Cardiac septum (tissue), 1 donor: ENCODE measurements at regions not wholly inside any gene's neighbourhood (a gene's known extent, or its start where the extent isn't known, plus 50 kb on each side); places are given as distances from the start of the nearest gene placed in this dataset.

Experiments
- DNase-seq: peaks from one replicate; pipeline ENCODE4 v3.0.0-alpha.2; 2020; ENCODE audit warnings: low spot score
- intact Hi-C: fragments of 100-400 bp; cut with DNase I; formaldehyde crosslinking; loops from one replicate; pipeline ENCODE4 v1.14.0; 2022
- donor health status: DM: no; HTN: no; CAD: no.

DNA sequence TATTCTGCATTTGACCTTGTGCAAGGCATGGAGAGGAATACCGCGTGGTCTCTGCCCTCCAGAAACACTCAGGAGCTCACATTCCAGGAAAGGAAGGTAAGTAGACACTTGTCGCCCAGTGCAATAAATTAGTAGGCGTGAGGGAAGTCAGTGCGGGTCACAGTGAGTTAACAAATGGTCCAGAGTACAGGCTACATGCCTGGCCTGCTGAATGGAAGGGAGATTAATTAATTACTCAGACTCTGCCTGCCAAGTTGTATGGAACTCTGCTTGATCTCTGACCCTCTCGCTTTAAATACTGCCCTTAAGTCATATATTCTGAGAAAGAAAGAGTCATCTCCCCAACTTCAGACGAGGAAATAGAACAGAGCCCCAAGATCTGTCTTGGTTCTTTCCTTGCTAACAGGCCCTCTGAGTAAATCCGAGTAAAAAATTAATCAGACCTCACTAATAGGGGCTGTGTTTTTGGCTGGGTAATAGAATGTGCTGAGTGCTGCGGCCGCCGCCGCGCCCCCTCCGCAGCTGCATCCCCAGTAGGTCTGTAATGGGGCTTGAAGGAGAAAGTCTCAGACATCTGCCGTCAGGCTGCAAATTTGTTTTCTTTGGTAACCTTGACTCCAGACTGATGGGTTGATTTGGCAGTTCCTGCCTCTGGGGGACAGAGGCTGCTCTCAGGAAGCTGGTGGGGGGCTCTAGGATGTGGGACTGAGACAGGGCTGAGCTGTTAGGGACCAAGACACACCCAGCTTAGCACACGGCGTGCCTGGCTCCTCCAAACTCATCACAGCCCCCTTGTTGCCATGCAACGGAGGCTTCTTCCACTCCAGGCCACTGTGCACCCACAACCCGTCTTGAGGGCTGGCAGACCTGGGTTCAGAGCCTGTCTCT is 144.4 kb downstream of the NSG2 start:
- DNase-seq, result no peak
- intact Hi-C loops, result no loop called here

GRCh38 chr5:174191076-174191475 is 145.6 kb downstream of the NSG2 start:
- intact Hi-C loops, result no loop called here
- no peak for DNase-seq

DNA sequence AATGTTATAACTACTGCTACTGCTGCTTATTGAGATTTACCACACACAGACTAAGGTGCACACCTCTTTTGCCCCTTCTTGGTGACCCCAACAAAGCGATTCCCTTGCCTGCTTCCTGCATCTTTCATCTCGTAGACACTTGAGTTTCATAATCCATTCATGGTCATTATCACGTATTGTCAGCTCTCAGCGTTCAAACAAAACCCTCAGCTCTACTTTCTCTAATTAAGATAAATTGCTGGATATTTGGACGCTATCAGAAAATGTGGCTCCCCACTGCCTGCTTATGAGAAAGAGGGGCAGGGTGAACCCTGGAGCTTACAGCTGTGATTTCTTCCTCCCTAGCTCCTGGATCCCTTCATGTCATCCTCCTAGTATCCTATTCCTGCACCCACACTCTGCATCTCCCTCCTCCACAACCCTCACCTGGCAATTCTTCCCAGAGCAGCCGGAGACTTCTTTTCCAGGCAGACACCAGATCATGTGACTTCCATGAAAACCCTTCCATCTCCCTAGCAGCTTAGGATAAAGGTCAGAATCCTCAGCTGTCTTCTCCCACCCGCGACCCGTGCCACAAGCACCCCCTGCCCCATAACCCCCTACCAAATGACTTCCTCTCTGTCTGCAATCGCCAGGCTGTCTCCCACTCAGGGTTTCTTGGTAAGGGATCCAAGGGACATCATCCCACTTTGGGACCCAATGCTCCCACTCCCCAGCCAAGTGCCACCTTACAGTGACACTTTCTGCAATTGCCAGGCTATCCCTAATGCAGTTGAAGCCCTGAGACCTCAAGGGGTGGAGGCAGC is 146.5 kb downstream of the NSG2 start:
- intact Hi-C loops, result no loop called here
- no peak for DNase-seq

DNA sequence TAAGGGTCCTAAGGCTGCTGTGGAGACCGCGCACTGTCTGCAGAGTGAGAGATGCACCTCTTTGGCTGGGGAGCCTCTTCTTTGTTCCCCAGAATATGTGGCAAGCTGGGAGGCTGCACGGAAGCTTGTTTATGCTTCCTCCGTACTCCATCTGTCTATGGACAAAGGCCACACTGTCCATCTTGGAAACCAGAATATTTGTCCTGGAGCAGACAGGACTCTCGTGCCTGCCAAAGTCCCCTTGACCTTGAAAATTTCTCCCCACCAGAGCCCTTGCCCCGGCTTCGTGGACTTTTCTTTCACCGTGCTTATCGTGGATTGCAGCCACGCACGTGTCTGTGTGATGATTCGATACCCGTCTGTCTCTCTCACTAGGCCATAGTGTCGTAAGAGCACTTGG is 147.4 kb downstream of the NSG2 start:
- no peak for DNase-seq
- intact Hi-C loops, result no loop called here

DNA sequence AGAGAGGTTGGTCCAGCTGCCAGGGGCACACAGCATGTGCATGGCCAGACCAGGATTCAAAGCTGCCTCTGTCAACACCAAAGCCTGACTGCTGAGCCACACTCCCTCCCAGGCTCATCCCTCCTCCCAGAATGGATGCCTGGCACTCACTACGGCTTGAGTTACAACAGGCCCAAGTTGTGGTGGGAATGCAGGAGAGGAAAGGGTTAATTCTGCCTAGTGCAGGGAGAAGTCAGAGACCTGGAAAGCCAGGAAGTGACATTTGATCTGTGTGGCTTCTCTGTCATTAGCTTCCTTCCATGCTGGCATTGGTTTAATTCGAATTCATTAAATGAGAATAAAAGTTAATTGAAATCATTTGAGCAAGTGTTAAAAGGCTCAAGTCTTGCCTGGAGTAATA is 150.0 kb downstream of the NSG2 start:
- intact Hi-C loops, result no loop called here
- no peak for DNase-seq

GRCh38 chr5:174197929-174198328 is 152.4 kb downstream of the NSG2 start:
- DNase-seq, result no peak
- intact Hi-C loops, result no loop called here

DNA sequence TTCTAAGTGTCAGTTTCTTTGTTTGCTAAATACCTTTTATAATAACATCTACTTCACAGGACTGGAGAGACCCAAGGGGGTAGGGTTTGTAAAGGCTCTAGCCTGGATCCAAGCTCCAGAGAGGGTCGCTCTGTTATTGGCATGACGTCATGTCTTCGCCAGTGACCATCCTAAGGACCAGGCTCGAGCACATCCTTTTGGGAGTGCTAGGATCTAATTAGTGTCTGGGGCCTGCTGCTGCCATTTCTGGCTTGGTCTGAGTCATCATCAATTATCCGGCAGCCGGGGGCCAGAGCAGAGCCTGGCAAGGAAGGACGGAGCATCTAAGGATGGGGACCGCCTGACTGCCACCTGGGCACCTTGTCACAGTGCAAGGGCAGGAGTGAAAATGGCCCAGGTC is 153.0 kb downstream of the NSG2 start:
- intact Hi-C loops, result no loop called here

GRCh38 chr5:174202996-174203395 is 157.5 kb downstream of the NSG2 start:
- intact Hi-C loops, result no loop called here
- DNase-seq, result no peak

More for the DNA sequence above, 153.0 kb downstream of the NSG2 start:
- DNase-seq, result no peak

- intact Hi-C loops, result no loop called here
- no peak for DNase-seq
Observed at GRCh38 chr5:174204535-174205313, 159.2 kb downstream of the NSG2 start.

- intact Hi-C loops, result no loop called here
- no peak for DNase-seq
Observed at GRCh38 chr5:174205939-174206338, 160.4 kb downstream of the NSG2 start.

DNA sequence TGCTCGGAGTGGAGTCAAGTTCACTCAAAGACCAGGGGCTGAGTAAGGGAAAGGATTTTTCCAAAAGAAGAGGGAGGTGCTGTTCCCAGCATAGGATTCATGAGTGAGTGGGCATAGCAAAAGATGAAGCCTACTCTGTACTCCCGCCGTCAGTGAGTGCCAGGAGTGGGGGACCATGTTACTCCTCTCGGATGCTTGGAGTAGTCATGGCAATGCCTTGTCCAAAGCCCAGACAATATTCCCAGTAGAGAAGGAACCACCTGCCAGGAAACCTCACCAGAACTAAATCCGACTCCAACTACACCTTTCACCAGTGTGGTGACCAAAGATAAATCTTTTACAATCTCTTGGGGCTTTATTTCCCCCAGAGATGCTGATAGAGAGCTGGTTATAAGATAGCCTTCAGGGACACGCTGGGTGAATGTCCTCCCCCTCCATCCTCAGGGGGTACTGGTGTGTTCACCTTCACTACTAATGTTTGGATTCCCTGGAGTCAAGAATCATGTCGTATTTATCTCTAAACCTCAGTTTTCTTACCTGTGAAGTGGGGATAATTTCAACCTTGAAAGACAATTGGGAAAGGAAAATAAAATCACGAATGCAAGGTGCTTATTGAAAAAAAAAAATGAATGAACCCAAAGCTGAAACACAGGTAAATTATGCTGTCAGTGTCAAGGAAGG is 165.2 kb downstream of the NSG2 start:
- intact Hi-C loops, result no loop called here
- DNase-seq, result no peak

DNA sequence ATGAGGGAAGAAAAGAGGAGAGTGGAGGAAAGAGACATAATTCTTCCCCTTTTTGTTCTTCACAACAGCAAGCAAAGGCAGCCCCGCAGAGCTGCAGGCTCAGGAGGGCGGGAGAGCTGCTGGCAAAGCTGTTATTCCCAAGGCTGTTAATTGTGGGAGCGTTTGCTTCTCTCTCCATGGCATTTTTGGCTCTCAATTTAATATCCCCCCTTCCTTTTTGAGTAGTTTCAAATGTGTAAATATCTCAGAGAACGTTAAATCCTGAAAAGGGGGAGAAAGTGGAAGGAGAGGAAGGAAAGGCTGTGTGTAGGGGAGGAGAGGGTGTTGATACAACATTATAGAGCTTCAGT is 165.7 kb downstream of the NSG2 start:
- intact Hi-C loops, result no loop called here

GRCh38 chr5:174217527-174217926 is 172.0 kb downstream of the NSG2 start:
- intact Hi-C loops, result no loop called here
- no peak for DNase-seq

More for the DNA sequence above, 165.7 kb downstream of the NSG2 start:
- DNase-seq, result no peak

DNA sequence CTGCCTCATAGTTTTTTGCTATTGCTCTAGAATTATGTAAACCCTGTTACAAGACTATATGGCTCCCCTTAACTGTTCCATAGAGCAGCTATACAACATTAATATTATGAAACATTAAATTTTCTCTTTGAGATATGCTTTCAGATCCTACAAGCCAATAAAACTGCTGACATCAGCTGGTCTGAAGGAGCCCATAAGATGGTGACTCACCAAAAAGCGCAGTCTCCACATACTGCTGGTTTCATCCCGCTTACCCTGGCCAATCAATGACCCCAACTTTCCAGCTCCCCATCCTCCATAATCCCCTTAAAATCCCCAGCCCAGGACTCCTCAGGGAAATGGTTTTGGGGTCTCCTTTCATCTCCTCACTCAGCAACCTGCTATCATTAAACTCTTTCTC is 172.7 kb downstream of the NSG2 start:
- DNase-seq, result no peak
- intact Hi-C loops, result no loop called here

GRCh38 chr5:174220417-174220816 is 174.9 kb downstream of the NSG2 start:
- intact Hi-C loops, result no loop called here

GRCh38 chr5:174221436-174221835 is 175.9 kb downstream of the NSG2 start:
- DNase-seq, result no peak
- intact Hi-C loops, result no loop called here

More at GRCh38 chr5:174220417-174220816, 174.9 kb downstream of the NSG2 start:
- DNase-seq, result no peak

DNA sequence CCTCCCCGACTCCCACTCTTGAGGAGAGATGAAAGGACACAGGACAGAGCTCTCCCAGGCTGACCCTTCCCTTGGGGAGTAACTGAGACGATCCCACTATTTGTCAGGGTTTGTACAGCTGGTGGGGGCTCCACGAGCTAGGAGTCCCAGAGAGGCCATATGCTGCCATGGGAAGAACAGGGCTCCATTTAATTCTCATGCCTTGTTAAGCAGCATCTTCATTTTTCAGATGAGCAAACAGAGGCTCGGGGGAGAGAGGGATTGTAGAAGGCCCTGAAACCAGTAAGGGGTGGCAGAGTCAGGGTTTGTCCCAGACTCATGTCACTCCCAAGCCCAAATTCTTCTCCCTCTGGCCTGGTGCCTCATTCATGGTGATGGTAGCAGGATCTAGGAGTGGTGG is 176.4 kb downstream of the NSG2 start:
- intact Hi-C loops, result no loop called here
- DNase-seq, result no peak

DNA sequence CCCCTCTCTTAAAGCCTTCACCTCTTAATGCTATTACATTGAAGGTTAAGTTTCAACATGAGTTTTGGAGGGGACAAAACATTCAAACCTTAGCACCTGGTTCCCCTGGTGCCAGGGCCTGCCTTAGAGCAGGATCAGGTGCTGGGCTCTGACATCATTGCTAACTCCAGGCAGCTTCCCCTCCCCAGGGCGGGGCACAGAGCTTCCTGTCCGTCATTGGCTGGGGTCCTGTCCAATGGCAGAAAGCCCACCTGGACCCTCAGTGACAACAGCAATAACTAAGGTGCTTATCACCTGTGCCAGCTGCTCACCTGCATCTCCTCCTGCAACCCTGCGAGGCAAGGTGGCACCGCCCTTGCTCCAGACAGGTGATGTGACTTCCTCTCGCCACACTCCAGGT is 177.4 kb downstream of the NSG2 start:
- intact Hi-C loops, result no loop called here
- DNase-seq, result no peak

DNA sequence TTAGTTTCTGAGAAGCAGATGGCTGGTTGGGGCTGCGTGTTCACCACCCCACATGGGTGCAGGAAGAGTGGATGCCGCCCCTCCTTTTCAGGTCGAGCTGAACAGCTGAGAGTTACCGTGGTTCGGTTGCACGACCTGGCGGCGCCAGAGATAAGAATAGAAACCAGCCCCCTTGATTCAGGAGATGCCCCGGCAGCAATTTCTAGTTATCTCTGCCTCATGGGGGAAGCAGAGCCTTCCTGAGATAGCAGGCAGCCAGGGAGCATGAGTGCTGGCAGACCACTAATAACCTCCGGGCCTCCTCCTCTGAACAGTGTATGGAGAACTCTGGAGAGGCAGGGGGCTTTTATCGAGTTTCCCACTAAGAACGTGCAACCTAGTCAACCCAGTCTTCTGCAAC is 177.8 kb downstream of the NSG2 start:
- DNase-seq, result no peak

DNA sequence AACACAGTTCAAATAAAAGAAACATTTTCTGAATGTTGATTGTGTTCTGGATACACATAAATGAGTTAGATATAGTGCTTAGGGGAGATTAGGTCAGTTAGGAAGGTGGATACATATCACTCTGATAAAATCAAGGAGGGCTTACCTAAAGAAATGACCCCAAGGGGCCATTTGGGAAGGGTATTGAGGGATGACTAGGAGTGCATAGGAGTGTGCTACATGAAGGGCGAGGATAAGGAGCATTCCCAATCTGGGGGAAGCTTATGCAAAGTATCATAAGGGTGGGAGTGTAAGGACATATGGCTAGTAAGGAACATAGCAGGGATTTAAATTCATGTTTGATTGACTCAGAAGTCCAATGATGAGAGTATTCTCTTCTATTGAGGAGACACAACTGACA is 183.6 kb downstream of the NSG2 start:
- intact Hi-C loops, result no loop called here
- no peak for DNase-seq

More for the DNA sequence above, 177.8 kb downstream of the NSG2 start:
- intact Hi-C loops, result no loop called here
